ENCODE measurements at regions not wholly inside any gene's neighbourhood (a gene's known extent, or its start where the extent isn't known, plus 50 kb on each side); places are given as distances from the start of the nearest gene placed in this dataset.

GRCh38 chr1:116310180-116310579 is 62.9 kb upstream of the ATP1A1 start:
- intact Hi-C loops (cut with DNase I), result no loop called here
- no peak for DNase-seq
- H3K4me3 ChIP-seq, result no peak overlapping the region
- peaks cover 61% of the 10 kb centered on the region for H3K4me1 ChIP-seq
- WGBS, 2 donors, result 77 to 91% methylated on average over 4 of the region's 4 CpGs
- TF ChIP-seq CTCF (IDR thresholded peaks at IDR 0.05) (no peak), POLR2A (IDR thresholded peaks at IDR 0.05) (no peak)
- no peaks in the 10 kb centered on the region for H3K27me3 ChIP-seq
- ATAC-seq, result no peak
- H3K36me3 ChIP-seq (replicated peaks in 1 of 2; ENCODE audit: insufficient read depth in 1 of 2, low read depth in 2 of 2), result no peaks in the 10 kb centered on the region
- H3K27ac ChIP-seq, result peak overlapping the region in 3 of 4 donors; percentile 84 to 87 (median 85)
- no peaks in the 10 kb centered on the region for H3K9me3 ChIP-seq

GRCh38 chr1:116311193-116311592 is 61.9 kb upstream of the ATP1A1 start:
- Histone ChIP-seq H3K27me3 (no peaks in the 10 kb centered on the region), H3K4me3 (no peak overlapping the region), H3K4me1 (peaks cover 71% of the 10 kb centered on the region), H3K9me3 (no peaks in the 10 kb centered on the region), H3K27ac (peak overlapping the region; percentile 81 to 87 (median 84)), H3K36me3 (replicated peaks in 1 of 2; ENCODE audit: insufficient read depth in 1 of 2, low read depth in 2 of 2) (no peaks in the 10 kb centered on the region)
- no peak for DNase-seq
- intact Hi-C loops (cut with DNase I), result no loop called here
- TF ChIP-seq POLR2A (IDR thresholded peaks at IDR 0.05) (no peak), CTCF (IDR thresholded peaks at IDR 0.05) (no peak)
- no peak for ATAC-seq
- 84 to 89% methylated on average over 8 to 9 of the region's 9 CpGs for WGBS, 2 donors

- intact Hi-C loops (cut with DNase I), result no loop called here
- TF ChIP-seq CTCF (IDR thresholded peaks at IDR 0.05) (peak in 1 of 7 experiments; percentile 4), POLR2A (IDR thresholded peaks at IDR 0.05) (peak in 1 of 3 donors; percentile 12)
- H3K36me3 ChIP-seq (replicated peaks in 1 of 2; ENCODE audit: insufficient read depth in 1 of 2, low read depth in 2 of 2), result no peaks in the 10 kb centered on the region
- no peaks in the 10 kb centered on the region for H3K9me3 ChIP-seq
- ATAC-seq (peak; percentile 81), DNase-seq (peak; percentile 64 to 80 (median 71))
- H3K4me1 ChIP-seq, result peaks cover 80% of the 10 kb centered on the region
- H3K4me3 ChIP-seq, result no peak overlapping the region
- 9 to 18% methylated on average over 15 of the region's 15 CpGs for WGBS, 2 donors
- H3K27ac ChIP-seq, result peak overlapping the region; percentile 81 to 87 (median 84)
- no peaks in the 10 kb centered on the region for H3K27me3 ChIP-seq
Measured at GRCh38 chr1:116311756-116312680, 61.0 kb upstream of the ATP1A1 start.

- WGBS, 2 donors, result 78 to 88% methylated on average over 2 of the region's 2 CpGs
- TF ChIP-seq POLR2A (IDR thresholded peaks at IDR 0.05), result no peak
- no peak for TF ChIP-seq CTCF (IDR thresholded peaks at IDR 0.05)
- DNase-seq (no peak), ATAC-seq (no peak)
- intact Hi-C loops (cut with DNase I), result no loop called here
- Histone ChIP-seq H3K4me3 (no peak overlapping the region), H3K9me3 (no peaks in the 10 kb centered on the region), H3K27ac (peak overlapping the region; percentile 81 to 87 (median 84)), H3K4me1 (peaks cover 80% of the 10 kb centered on the region), H3K27me3 (no peaks in the 10 kb centered on the region), H3K36me3 (replicated peaks in 1 of 2; ENCODE audit: insufficient read depth in 1 of 2, low read depth in 2 of 2) (no peaks in the 10 kb centered on the region)
Measured at GRCh38 chr1:116312681-116313069, 60.4 kb upstream of the ATP1A1 start.
